Neural progenitor cell (in vitro differentiated cells): ENCODE measurements at regions not wholly inside any gene's neighbourhood (a gene's known extent, or its start where the extent isn't known, plus 50 kb on each side); places are given as distances from the start of the nearest gene placed in this dataset.
A peak's percentile ranks its signal among the peaks of the same experiment; 100 is the strongest.
"Not testable (repeated sequence)": the region's sequence is repeated elsewhere in the genome, so short reads cannot be mapped to it uniquely, and the experiment has no call there.

Experiments
- DNase-seq: peaks from one replicate; pipeline ENCODE4 v3.0.0-alpha.2; 2016; ENCODE audit warnings: low spot score
- H2AFZ ChIP-seq: fragments of 200-600 bp; sonication (generic); replicated peaks from 2 replicates; pipeline ENCODE4 v1.6.1; 2016; ENCODE audit warnings: antibody characterized with exemption
- H3F3A ChIP-seq: fragments of 200-600 bp; sonication (generic); 2 replicates; pipeline ENCODE4 v1.6.1; 2016; ENCODE audit warnings: antibody characterized with exemption, low read depth
- H3K27ac ChIP-seq: fragments of 200-600 bp; sonication (generic); 2 replicates; pipeline ENCODE4 v1.5.1; 2016; ENCODE audit warnings: mild to moderate bottlenecking
- H3K27me3 ChIP-seq: fragments of 200-600 bp; sonication (generic); 2 replicates; pipeline ENCODE4 v1.6.1; 2016; ENCODE audit warnings: mild to moderate bottlenecking, moderate library complexity
- H3K36me3 ChIP-seq: fragments of 200-600 bp; sonication (generic); 2 replicates; pipeline ENCODE4 v1.5.1; 2016
- H3K4me1 ChIP-seq: fragments of 200-600 bp; sonication (generic); 2 replicates; pipeline ENCODE4 v1.6.1; 2016; ENCODE audit warnings: mixed run types
- H3K4me2 ChIP-seq: fragments of 200-600 bp; sonication (generic); 2 replicates; pipeline ENCODE4 v1.6.1; 2016
- H3K4me3 ChIP-seq: fragments of 200-600 bp; sonication (generic); 2 replicates; pipeline ENCODE4 v1.5.1; 2016
- H3K79me2 ChIP-seq: fragments of 200-600 bp; sonication (generic); 2 replicates; pipeline ENCODE4 v1.6.1; 2016; ENCODE audit warnings: low read depth
- H3K9ac ChIP-seq: fragments of 200-600 bp; sonication (generic); 2 replicates; pipeline ENCODE4 v1.6.1; 2016
- H3K9me3 ChIP-seq: fragments of 200-600 bp; sonication (generic); 2 replicates; pipeline ENCODE4 v1.5.1; 2016; ENCODE audit warnings: low read depth
- H4K20me1 ChIP-seq: fragments of 200-600 bp; sonication (generic); 2 replicates; pipeline ENCODE4 v1.6.1; 2016; ENCODE audit warnings: low read depth
- H3K27ac Mint-ChIP-seq: 3 replicates; pipeline ENCODE4 v1.8.0; 2021; ENCODE audit warnings: mixed read lengths
- H3K27me3 Mint-ChIP-seq: 2 replicates; pipeline ENCODE4 v1.8.0; 2022; ENCODE audit warnings: low read depth, mild to moderate bottlenecking, inconsistent platforms, moderate library complexity, mixed read lengths; ENCODE audit not compliant: insufficient read depth
- H3K36me3 Mint-ChIP-seq: 3 replicates; pipeline ENCODE4 v1.8.0; 2021; ENCODE audit warnings: mixed read lengths
- H3K4me1 Mint-ChIP-seq: 3 replicates; pipeline ENCODE4 v1.8.0; 2021; ENCODE audit warnings: mixed read lengths
- H3K4me3 Mint-ChIP-seq: 3 replicates; pipeline ENCODE4 v1.8.0; 2021; ENCODE audit warnings: mild to moderate bottlenecking, moderate library complexity, mixed read lengths
- H3K9me3 Mint-ChIP-seq: 3 replicates; pipeline ENCODE4 v1.8.0; 2020; ENCODE audit warnings: mixed read lengths
- EZH2 ChIP-seq: fragments of 200-600 bp; sonication (generic); IDR thresholded peaks from 2 replicates; pipeline ENCODE4 v1.6.1; 2017; ENCODE audit warnings: antibody characterized with exemption, mild to moderate bottlenecking, moderate library complexity
- EZH2phosphoT487 ChIP-seq: fragments of 200-600 bp; sonication (generic); IDR thresholded peaks from 2 replicates; pipeline ENCODE4 v1.6.1; 2017; ENCODE audit warnings: antibody characterized with exemption
- TF ChIP-seq, protein P1 (sequence below): fragments of 200-600 bp; sonication (generic); IDR thresholded peaks from 2 replicates; pipeline ENCODE4 v1.5.1; 2017; ENCODE audit warnings: antibody characterized with exemption, mild to moderate bottlenecking

GRCh38 chr2:234693191-234693590 is 196.3 kb upstream of the ARL4C start:
- H3K27me3 ChIP-seq, H3K79me2 ChIP-seq, H3K36me3 ChIP-seq, H3K27me3 Mint-ChIP-seq, H3K27ac ChIP-seq, H2AFZ ChIP-seq, H3K4me3 Mint-ChIP-seq, H3K9me3 ChIP-seq, DNase-seq, H3K4me3 ChIP-seq, H3K4me2 ChIP-seq, H3K9ac ChIP-seq, H4K20me1 ChIP-seq, H3K27ac Mint-ChIP-seq: not testable (repeated sequence)
- Mint-ChIP-seq H3K36me3 (peaks cover 12% of the 10 kb centered on the region), H3K4me1 (peaks cover 34% of the 10 kb centered on the region), H3K9me3 (peaks cover 45% of the 10 kb centered on the region)
- peaks cover 16% of the 10 kb centered on the region for H3F3A ChIP-seq
- H3K4me1 ChIP-seq = peaks cover 21% of the 10 kb centered on the region

DNA sequence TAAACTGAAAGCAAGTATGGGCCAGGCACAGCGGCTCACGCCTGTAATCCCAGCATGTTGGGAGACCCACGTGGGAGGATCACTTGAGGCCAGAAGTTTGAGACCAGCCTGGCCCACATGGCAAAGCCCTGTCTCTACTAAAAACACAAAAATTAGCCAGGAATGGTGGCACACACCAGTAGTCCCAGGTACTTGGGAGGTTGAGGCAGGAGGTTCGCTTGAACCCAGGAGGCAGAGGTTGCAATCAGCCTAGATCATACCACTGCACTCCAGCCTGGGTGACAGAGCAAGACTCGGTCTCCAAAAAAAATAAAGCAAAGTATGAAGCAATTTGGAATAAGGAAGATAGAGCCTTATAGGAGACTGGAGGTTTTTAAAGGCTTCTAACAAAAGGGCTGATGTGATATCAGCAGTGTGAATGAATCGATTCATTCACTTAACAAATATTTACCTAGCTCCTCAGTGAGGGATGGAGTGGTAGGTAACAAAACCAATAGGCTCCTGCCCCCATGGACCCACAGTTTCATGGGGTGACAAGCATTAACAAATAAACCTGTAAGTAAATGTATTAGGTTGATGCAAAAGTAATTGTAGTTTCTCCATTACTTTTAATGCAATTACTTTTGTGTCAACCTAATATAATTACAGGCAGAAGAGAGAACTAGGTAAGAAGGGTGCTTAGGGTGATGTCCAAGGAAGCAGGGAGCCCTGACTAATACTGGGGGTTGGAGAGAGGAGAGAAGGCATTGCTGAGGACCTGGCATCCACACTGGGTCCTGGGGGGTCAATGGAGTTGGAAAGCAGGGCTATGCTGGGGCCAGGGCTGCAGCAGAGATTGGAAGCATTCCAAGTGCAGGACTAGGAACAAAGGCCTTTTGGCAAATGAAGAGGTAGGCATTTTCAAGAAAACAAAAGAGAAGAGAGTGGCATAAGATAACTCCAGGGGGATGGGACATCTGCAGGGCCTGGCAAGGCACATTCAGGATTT is 195.4 kb upstream of the ARL4C start:
- Histone ChIP-seq H3K27me3 (no peaks in the 10 kb centered on the region), H4K20me1 (no peaks in the 10 kb centered on the region), H3K9me3 (no peaks in the 10 kb centered on the region), H3K9ac (no peak overlapping the region), H3K4me3 (no peak overlapping the region), H2AFZ (no peak overlapping the region), H3K4me1 (peaks cover 21% of the 10 kb centered on the region), H3K27ac (no peak overlapping the region), H3K79me2 (no peaks in the 10 kb centered on the region), H3K4me2 (no peak overlapping the region), H3F3A (peaks cover 18% of the 10 kb centered on the region), H3K36me3 (no peaks in the 10 kb centered on the region)
- Mint-ChIP-seq H3K36me3 (peaks cover 12% of the 10 kb centered on the region), H3K9me3 (peaks cover 36% of the 10 kb centered on the region), H3K4me3 (peak overlapping the region; percentile 63), H3K27me3 (peaks cover 4% of the 10 kb centered on the region), H3K4me1 (peaks cover 34% of the 10 kb centered on the region), H3K27ac (peak overlapping the region; percentile 27)
- TF ChIP-seq EZH2phosphoT487 (no peak), EZH2 (no peak)
- TF ChIP-seq, protein P1, sequence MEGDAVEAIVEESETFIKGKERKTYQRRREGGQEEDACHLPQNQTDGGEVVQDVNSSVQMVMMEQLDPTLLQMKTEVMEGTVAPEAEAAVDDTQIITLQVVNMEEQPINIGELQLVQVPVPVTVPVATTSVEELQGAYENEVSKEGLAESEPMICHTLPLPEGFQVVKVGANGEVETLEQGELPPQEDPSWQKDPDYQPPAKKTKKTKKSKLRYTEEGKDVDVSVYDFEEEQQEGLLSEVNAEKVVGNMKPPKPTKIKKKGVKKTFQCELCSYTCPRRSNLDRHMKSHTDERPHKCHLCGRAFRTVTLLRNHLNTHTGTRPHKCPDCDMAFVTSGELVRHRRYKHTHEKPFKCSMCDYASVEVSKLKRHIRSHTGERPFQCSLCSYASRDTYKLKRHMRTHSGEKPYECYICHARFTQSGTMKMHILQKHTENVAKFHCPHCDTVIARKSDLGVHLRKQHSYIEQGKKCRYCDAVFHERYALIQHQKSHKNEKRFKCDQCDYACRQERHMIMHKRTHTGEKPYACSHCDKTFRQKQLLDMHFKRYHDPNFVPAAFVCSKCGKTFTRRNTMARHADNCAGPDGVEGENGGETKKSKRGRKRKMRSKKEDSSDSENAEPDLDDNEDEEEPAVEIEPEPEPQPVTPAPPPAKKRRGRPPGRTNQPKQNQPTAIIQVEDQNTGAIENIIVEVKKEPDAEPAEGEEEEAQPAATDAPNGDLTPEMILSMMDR = no peak
- DNase-seq = no peak

DNA sequence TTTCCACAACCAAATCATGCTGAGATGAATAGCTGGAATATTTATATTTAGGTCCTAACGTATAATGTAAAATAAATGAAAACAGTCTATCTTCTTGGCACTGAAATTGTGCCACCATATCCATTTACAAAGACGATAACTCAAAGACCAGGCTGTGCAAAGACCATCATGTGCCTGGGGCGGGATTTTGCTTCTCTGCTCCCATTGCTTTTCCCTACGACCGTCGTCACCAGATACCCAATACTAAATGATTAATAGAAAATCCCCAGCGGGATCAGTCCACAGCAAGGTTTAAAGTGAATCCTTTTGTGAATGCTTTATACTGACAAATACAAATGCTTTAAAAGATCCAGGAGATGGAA is 194.3 kb upstream of the ARL4C start:
- Mint-ChIP-seq H3K27me3 (peaks cover 4% of the 10 kb centered on the region), H3K36me3 (peaks cover 7% of the 10 kb centered on the region), H3K4me3 (no peak overlapping the region), H3K4me1 (peaks cover 43% of the 10 kb centered on the region), H3K9me3 (peaks cover 27% of the 10 kb centered on the region), H3K27ac (peak overlapping the region; percentile 96)
- H3K9ac ChIP-seq = no peak overlapping the region
- H3K4me3 ChIP-seq = no peak overlapping the region
- peaks cover 31% of the 10 kb centered on the region for H3K4me1 ChIP-seq
- no peaks in the 10 kb centered on the region for H3K27me3 ChIP-seq
- H4K20me1 ChIP-seq = no peaks in the 10 kb centered on the region
- H3K27ac ChIP-seq = no peak overlapping the region
- peak overlapping the region; percentile 27 for H3K4me2 ChIP-seq
- H3F3A ChIP-seq = peaks cover 29% of the 10 kb centered on the region
- H2AFZ ChIP-seq = peak overlapping the region; percentile 78
- DNase-seq = no peak
- no peaks in the 10 kb centered on the region for H3K36me3 ChIP-seq
- no peaks in the 10 kb centered on the region for H3K79me2 ChIP-seq
- no peak for TF ChIP-seq EZH2phosphoT487
- no peak for TF ChIP-seq EZH2
- TF ChIP-seq, protein P1 = no peak
- H3K9me3 ChIP-seq = no peaks in the 10 kb centered on the region
